ENCODE measurements at regions not wholly inside any gene's neighbourhood (a gene's known extent, or its start where the extent isn't known, plus 50 kb on each side); places are given as distances from the start of the nearest gene placed in this dataset.
"Not testable (repeated sequence)": the region's sequence is repeated elsewhere in the genome, so short reads cannot be mapped to it uniquely, and the experiment has no call there.

DNA sequence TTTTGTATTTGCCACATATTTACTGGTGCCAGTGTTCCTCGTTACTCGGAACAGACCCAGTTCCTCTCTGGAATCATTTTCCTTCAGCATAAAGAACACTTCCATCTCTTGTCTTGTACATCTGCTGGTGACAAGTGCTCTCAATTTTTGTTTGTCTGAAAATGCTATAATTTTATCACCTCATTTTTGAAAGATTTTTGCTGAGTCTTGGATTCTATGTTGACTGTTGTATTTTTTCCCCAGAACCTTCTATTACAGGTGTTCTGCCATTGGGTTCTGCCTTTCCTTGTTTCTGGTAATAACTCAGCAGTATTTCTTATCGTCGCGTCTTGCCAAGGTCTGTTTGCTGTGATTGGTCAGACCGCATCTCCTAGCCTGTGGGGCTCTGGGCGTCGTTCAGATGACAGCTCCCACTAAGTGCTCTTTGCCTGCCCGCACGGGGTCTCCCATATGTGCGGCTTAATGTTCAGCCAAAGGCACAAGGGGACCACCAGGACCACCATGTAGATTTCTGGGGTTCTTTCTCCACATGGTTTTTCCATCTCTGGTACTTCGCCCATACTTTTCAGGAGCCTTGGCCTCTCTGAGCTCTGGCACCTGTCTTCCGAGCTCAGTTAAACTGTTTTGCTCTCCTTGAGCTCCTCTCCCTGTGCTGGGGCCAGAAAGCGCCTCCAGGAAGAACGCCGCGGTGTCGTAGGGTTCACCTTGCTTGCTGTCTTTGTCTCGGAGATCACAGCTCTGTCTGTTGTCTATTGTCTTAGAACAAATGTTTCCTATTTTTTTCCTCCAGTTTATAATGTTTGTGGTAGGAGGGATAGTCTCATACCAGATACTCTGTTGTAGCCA is 80.0 kb downstream of the METRNL start:
- no peak for DNase-seq (ENCODE audit: low read depth)

GRCh38 chr17:83160443-83161297 is 81.3 kb downstream of the METRNL start:
- DNase-seq (ENCODE audit: low read depth) = no peak

- no peak for DNase-seq (ENCODE audit: low read depth)
These were observed 82.1 kb downstream of the METRNL start for GRCh38 chr17:83161298-83162034.

- DNase-seq (ENCODE audit: low read depth) = no peak
These were observed 82.8 kb downstream of the METRNL start for GRCh38 chr17:83162035-83162745.

GRCh38 chr17:83164490-83164889 is 85.1 kb downstream of the METRNL start:
- no peak for DNase-seq (ENCODE audit: low read depth)

GRCh38 chr17:83170571-83171260 is 91.3 kb downstream of the METRNL start:
- DNase-seq (ENCODE audit: low read depth) = no peak

- no peak for DNase-seq (ENCODE audit: low read depth)
These were observed 92.3 kb downstream of the METRNL start for GRCh38 chr17:83171661-83172060.

DNA sequence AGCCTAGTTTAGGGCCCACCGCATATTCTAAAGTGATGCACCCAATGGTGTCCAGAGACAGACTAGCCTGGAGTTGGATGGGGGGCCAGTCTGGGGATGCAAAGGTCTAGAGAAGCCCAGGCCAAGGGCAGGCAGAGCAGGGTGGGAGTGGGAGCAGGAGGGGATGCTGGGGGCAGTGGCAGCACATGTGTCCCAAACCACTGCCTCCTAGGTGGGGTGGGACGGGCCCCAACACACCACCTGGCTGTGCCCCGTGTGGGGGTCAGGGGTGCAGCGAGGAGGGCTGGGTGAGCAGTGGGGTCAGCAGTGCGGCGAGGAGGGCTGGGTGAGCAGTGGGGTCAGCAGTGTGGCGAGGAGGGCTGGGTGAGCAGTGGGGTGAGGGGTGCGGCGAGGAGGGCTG is 92.7 kb downstream of the METRNL start:
- DNase-seq (ENCODE audit: low read depth) = not testable (repeated sequence)

DNA sequence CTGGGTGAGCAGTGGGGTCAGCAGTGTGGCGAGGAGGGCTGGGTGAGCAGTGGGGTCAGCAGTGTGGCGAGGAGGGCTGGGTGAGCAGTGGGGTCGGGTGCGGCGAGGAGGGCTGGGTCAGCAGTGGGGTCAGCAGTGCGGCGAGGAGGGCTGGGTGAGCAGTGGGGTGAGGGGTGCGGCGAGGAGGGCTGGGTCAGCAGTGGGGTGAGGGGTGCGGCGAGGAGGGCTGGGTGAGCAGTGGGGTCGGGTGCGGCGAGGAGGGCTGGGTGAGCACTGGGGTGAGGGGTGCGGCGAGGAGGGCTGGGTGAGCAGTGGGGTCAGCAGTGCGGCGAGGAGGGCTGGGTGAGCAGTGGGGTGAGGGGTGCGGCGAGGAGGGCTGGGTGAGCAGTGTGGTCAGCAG is 93.2 kb downstream of the METRNL start:
- not testable (repeated sequence) for DNase-seq (ENCODE audit: low read depth)

DNA sequence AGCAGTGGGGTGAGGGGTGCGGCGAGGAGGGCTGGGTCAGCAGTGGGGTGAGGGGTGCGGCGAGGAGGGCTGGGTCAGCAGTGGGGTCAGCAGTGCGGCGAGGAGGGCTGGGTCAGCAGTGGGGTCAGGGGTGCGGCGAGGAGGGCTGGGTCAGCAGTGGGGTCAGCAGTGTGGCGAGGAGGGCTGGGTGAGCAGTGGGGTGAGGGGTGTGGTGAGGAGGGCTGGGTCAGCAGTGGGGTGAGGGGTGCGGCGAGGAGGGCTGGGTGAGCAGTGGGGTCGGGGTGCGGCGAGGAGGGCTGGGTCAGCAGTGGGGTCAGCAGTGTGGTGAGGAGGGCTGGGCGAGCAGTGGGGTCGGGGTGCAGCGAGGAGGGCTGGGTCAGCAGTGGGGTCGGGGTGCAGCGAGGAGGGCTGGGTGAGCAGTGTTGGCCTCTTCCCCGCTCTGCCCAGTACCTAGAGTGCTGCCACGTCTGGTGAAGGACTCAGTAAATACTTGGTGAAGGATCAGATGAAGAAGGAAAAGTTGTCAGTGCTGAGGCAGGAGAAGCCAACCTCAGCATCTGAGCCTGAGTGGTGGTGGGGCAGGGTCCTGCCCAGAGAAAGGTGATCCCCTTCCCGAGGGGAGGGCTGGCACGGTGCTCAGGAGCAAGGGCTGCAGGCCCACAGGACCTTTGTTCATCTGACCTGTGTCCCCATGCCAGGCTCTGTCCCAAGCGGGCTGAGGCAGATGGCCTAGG is 93.9 kb downstream of the METRNL start:
- not testable (repeated sequence) for DNase-seq (ENCODE audit: low read depth)

DNA sequence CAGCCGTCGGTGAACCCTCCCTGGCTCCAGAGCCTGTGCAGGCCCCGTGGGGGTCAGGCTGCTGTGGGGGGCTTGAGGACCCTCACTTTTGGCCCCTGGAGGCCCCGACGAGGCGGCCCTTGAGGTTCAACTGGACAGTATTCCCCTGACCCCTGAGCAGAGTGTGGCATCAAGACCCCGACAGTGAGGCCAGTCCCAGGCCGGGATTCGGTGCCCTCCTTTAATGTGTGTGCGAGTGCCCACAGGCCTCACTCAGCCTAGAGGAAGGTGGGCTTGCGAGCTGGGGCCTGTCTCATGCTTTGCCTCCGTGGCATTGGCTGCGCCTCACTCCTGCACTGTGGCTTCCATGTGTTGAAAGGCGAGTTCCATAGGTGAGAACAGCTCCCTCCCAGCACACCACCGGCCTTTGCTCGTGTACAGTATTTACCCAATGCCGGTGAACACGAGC is 94.5 kb downstream of the METRNL start:
- no peak for DNase-seq (ENCODE audit: low read depth)

- DNase-seq (ENCODE audit: low read depth) = no peak
These were observed 95.1 kb downstream of the METRNL start for GRCh38 chr17:83174362-83175118.

GRCh38 chr17:83175119-83175821 is 95.9 kb downstream of the METRNL start:
- DNase-seq (ENCODE audit: low read depth) = no peak

- no peak for DNase-seq (ENCODE audit: low read depth)
These were observed 96.6 kb downstream of the METRNL start for GRCh38 chr17:83175822-83176622.

DNA sequence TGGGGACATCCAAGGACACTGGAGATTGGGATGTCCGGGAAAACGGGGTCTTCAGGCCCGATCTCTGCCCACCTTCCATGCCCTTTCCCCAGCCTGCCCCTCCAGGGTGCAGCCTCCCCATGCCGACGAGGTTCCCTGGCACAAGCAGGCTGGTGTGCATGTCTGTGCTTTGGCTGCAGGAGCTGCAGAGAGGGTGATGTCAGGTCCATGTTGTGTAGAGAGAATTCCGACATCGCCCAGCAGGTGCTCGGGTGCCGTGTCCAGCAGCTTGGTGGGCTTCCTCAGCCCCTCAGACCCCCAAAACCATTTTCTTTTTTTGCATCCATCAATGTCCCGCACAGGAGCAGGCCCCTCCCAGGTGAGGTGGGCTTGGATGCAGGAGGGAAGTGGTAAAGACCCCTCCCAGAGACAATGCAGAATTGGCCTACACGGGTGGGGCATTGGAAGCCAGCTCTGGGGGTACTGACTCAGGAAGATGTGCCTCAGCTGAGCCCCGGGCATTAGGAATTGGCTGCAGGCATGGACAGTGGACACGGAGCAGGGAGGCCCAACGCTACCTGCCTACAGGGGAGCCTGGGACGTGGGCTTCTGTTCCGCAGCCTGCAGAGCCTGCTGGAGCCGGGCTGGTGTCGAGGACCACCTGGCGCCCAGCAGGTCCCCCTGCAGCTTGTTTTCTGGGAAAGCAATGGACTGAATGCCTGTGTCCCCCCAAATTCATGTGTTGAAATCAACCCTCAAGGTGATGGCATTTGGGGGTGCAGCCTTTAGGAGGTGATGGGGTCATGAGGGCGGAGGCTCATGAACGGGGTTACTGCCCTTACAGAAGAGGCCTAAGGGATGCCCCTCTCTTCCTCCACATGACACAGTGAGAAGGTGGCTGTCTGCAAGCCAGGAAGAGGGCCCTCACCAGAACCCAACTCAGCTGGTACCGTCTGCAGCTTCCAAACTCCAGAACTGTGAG is 97.5 kb downstream of the METRNL start:
- DNase-seq (ENCODE audit: low read depth) = no peak

GRCh38 chr17:83177611-83178532 is 98.5 kb downstream of the METRNL start:
- DNase-seq (ENCODE audit: low read depth) = no peak

Data from stimulated activated CD4-positive, alpha-beta T cell treated with anti-CD3 and anti-CD28 coated beads, Interleukin-2, amount 100 ng/mL, for 4 hours (primary cell).